ENCODE measurements at regions not wholly inside any gene's neighbourhood (a gene's known extent, or its start where the extent isn't known, plus 50 kb on each side); places are given as distances from the start of the nearest gene placed in this dataset.

GRCh38 chr15:93467337-93467736 is 378.3 kb upstream of the RGMA start:
- TF ChIP-seq RARB (CRISPR knock-in tag; IDR thresholded peaks at IDR 0.05) (no peak), PATZ1 (CRISPR knock-in tag; IDR thresholded peaks at IDR 0.05; ENCODE audit: borderline replicate concordance) (no peak), ZC3H10 (CRISPR knock-in tag; IDR thresholded peaks at IDR 0.05) (no peak), ARNTL (CRISPR knock-in tag; IDR thresholded peaks at IDR 0.05; ENCODE audit: borderline replicate concordance, low read depth) (no peak), PPARA (CRISPR knock-in tag; IDR thresholded peaks at IDR 0.05; ENCODE audit: borderline replicate concordance) (no peak), TCF4 (CRISPR knock-in tag; IDR thresholded peaks at IDR 0.05; ENCODE audit: borderline replicate concordance) (no peak), ISL1 (CRISPR knock-in tag; IDR thresholded peaks at IDR 0.05) (no peak), ZNF70 (CRISPR knock-in tag; IDR thresholded peaks at IDR 0.05) (no peak), TOX (CRISPR knock-in tag; IDR thresholded peaks at IDR 0.05; ENCODE audit: borderline replicate concordance) (no peak), CSDC2 (CRISPR knock-in tag; IDR thresholded peaks at IDR 0.05) (no peak), POU6F1 (CRISPR knock-in tag; IDR thresholded peaks at IDR 0.05; ENCODE audit: borderline replicate concordance, low read depth) (no peak), ZFP3 (CRISPR knock-in tag; IDR thresholded peaks at IDR 0.05) (no peak), SNAI2 (CRISPR knock-in tag; IDR thresholded peaks at IDR 0.05) (no peak), ZNF8 (CRISPR knock-in tag; IDR thresholded peaks at IDR 0.05) (no peak)
